ENCODE measurements at regions not wholly inside any gene's neighbourhood (a gene's known extent, or its start where the extent isn't known, plus 50 kb on each side); places are given as distances from the start of the nearest gene placed in this dataset.

GRCh38 chr4:19128176-19128575 lies 1106.6 kb upstream of the LCORL start:
- Mint-ChIP-seq H3K9me3 (peaks cover 0 to 5% of the 10 kb centered on the region in 2 donors), H3K36me3 (no peaks in the 10 kb centered on the region), H3K27me3 (no peaks in the 10 kb centered on the region), H3K4me1 (no peaks in the 10 kb centered on the region), H3K27ac (no peak overlapping the region), H3K4me3 (no peak overlapping the region)
- no peak for ATAC-seq (replicated peaks)
- DNase-seq: no peak

- no peaks in the 10 kb centered on the region for H3K4me1 Mint-ChIP-seq
- H3K27me3 Mint-ChIP-seq: no peaks in the 10 kb centered on the region
- H3K36me3 Mint-ChIP-seq: no peaks in the 10 kb centered on the region
- H3K4me3 Mint-ChIP-seq: no peak overlapping the region
- no peak overlapping the region for H3K27ac Mint-ChIP-seq
- no peak for ATAC-seq (replicated peaks)
- DNase-seq: no peak
- peaks cover 0 to 5% of the 10 kb centered on the region in 2 donors for H3K9me3 Mint-ChIP-seq
Observed at GRCh38 chr4:19126903-19127302, 1105.3 kb upstream of the LCORL start.

DNA sequence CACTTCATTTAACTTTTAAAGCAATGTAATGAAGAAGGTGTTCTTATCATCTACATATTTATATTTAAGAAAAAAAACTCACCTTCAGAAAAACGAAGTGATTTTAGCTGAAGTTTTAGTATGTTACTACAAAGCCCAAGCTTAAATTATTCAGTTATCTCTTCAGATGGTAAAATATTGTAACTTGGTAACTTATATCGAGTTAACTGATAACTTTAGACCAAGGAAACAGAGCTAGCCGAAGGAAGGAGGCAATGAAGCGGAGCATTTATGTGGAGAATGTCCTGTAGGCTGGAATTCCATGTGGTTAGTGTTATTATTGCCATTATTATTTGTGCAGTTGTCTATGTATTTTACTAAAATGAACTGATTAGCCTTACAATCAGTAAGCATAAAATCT lies 1102.1 kb upstream of the LCORL start:
- no peaks in the 10 kb centered on the region for H3K4me1 Mint-ChIP-seq
- no peaks in the 10 kb centered on the region for H3K36me3 Mint-ChIP-seq
- ATAC-seq (replicated peaks) (no peak), DNase-seq (no peak)
- peaks cover 0 to 5% of the 10 kb centered on the region in 2 donors for H3K9me3 Mint-ChIP-seq
- H3K4me3 Mint-ChIP-seq: no peak overlapping the region
- no peaks in the 10 kb centered on the region for H3K27me3 Mint-ChIP-seq
- H3K27ac Mint-ChIP-seq: no peak overlapping the region

- no peaks in the 10 kb centered on the region for H3K27me3 Mint-ChIP-seq
- H3K36me3 Mint-ChIP-seq: no peaks in the 10 kb centered on the region
- no peak overlapping the region for H3K27ac Mint-ChIP-seq
- ATAC-seq (replicated peaks): no peak
- H3K4me1 Mint-ChIP-seq: no peaks in the 10 kb centered on the region
- peaks cover 0 to 5% of the 10 kb centered on the region in 2 donors for H3K9me3 Mint-ChIP-seq
- DNase-seq: no peak
- H3K4me3 Mint-ChIP-seq: no peak overlapping the region
Observed at GRCh38 chr4:19119904-19120560, 1098.5 kb upstream of the LCORL start.

DNA sequence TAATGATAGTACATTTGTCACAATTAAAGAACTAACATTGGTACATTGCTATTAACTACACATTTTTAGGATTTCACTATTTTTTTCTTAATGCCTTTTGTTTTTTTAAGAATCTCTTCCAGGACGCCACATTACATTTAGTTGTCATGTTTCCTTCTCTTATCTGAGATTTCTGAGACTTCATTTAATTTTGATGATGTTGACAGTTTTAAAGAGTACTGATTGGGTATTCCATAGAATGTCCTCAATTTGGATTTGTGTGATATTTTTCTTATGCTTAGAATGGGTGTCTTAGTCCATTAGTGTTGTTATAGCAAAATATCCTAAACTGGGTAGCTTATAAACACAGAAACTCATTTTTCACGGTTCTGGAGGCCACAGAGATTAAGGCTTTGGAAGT lies 1095.5 kb upstream of the LCORL start:
- Mint-ChIP-seq H3K36me3 (no peaks in the 10 kb centered on the region), H3K27ac (no peak overlapping the region), H3K27me3 (no peaks in the 10 kb centered on the region), H3K9me3 (peaks cover 0 to 2% of the 10 kb centered on the region in 2 donors), H3K4me3 (no peak overlapping the region), H3K4me1 (no peaks in the 10 kb centered on the region)
- DNase-seq (no peak), ATAC-seq (replicated peaks) (no peak)

DNA sequence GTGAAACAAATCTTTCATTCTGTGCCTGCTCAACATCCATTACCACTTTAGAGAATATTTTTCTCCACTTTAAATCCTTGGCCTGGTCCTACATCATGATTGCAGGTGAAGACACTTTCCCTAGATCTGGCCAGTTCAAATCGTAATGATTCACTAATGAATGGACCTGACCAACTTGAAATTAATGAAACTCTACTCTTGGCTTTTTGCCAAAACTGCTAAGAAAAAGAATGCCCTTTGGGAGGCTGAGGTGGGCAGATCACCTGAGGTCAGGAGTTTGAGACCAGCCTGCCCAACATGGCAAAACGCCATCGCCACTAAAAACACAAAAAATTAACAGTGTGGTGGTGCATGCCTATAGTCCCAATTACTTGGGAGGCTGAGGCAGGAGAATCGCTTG lies 1082.6 kb upstream of the LCORL start:
- Mint-ChIP-seq H3K4me3 (no peak overlapping the region), H3K9me3 (peaks cover 2 to 4% of the 10 kb centered on the region in 2 donors), H3K36me3 (no peaks in the 10 kb centered on the region), H3K27me3 (no peaks in the 10 kb centered on the region), H3K27ac (no peak overlapping the region), H3K4me1 (no peaks in the 10 kb centered on the region)
- DNase-seq (no peak), ATAC-seq (replicated peaks) (no peak)

GRCh38 chr4:19095491-19096046 lies 1074.0 kb upstream of the LCORL start:
- H3K27ac Mint-ChIP-seq: no peak overlapping the region
- DNase-seq (no peak), ATAC-seq (replicated peaks) (no peak)
- no peaks in the 10 kb centered on the region for H3K36me3 Mint-ChIP-seq
- H3K4me3 Mint-ChIP-seq: no peak overlapping the region
- H3K27me3 Mint-ChIP-seq: no peaks in the 10 kb centered on the region
- peaks cover 0 to 7% of the 10 kb centered on the region in 2 donors for H3K9me3 Mint-ChIP-seq
- H3K4me1 Mint-ChIP-seq: no peaks in the 10 kb centered on the region

- no peak for ATAC-seq (replicated peaks)
- H3K4me3 Mint-ChIP-seq: no peak overlapping the region
- H3K36me3 Mint-ChIP-seq: no peaks in the 10 kb centered on the region
- peaks cover 0 to 6% of the 10 kb centered on the region in 2 donors for H3K9me3 Mint-ChIP-seq
- DNase-seq: no peak
- H3K27me3 Mint-ChIP-seq: no peaks in the 10 kb centered on the region
- no peak overlapping the region for H3K27ac Mint-ChIP-seq
- H3K4me1 Mint-ChIP-seq: no peaks in the 10 kb centered on the region
Observed at GRCh38 chr4:19093951-19094350, 1072.4 kb upstream of the LCORL start.

DNA sequence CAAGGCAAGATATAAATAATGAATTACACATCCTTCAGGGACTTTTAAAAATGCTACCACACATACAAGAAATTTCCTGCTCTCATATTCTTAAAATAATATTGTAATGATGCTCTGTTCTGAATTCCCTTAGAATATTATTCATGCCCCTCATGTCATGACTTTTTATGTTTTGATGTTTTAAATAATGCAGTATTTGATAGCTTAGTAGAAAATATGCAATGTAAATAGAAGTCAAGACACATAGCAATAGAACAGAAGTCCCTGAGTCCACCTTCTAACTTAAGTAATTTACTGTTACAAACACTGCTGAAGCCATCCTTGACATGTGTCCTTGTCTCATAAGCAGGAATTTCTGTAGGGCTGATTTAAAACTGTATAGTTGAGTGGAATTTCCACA lies 1071.2 kb upstream of the LCORL start:
- no peaks in the 10 kb centered on the region for H3K4me1 Mint-ChIP-seq
- ATAC-seq (replicated peaks): no peak
- no peak overlapping the region for H3K4me3 Mint-ChIP-seq
- peaks cover 0 to 6% of the 10 kb centered on the region in 2 donors for H3K9me3 Mint-ChIP-seq
- no peak for DNase-seq
- no peaks in the 10 kb centered on the region for H3K27me3 Mint-ChIP-seq
- H3K27ac Mint-ChIP-seq: no peak overlapping the region
- H3K36me3 Mint-ChIP-seq: no peaks in the 10 kb centered on the region

DNA sequence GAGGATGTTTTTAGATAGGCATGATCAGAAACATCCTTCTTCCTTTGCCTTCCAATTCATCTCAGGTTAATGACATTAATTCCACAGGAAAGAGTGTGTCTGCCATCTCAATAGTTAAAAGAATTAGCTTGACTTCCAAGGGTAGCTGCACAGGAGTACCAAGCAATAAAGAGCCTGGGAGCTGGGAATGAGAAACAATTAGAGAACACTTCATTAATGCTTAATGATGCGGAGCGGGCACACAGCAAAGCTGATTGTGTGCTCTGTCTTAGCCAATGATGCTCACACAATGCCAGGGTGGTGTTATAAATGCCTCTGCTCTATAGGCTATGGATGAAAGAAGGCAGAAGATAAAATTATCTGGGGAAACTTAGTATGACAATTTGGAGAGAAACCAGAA lies 1052.5 kb upstream of the LCORL start:
- H3K4me1 Mint-ChIP-seq: no peaks in the 10 kb centered on the region
- no peaks in the 10 kb centered on the region for H3K27me3 Mint-ChIP-seq
- no peak overlapping the region for H3K27ac Mint-ChIP-seq
- H3K36me3 Mint-ChIP-seq: no peaks in the 10 kb centered on the region
- ATAC-seq (replicated peaks) (no peak), DNase-seq (no peak)
- no peak overlapping the region for H3K4me3 Mint-ChIP-seq
- H3K9me3 Mint-ChIP-seq: peaks cover 0 to 1% of the 10 kb centered on the region in 2 donors

DNA sequence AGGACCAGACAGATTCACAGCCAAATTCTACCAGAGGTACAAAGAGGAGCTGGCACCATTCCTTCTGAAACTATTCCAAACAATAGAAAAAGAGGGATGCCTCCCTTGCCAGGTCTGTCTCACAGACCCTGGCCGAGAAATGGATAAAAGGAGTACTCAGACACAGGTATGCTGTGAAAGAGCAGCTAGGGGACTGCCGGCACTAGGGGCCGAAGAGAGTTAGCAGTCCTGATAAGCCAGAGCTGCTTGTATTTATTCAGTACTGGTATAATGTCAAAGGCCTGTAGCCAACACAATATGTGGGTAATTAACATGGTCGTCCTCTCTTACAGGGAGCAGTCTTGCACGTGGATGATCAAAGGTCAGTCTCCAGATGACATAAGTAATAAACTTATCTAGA lies 1042.1 kb upstream of the LCORL start:
- no peaks in the 10 kb centered on the region for H3K27me3 Mint-ChIP-seq

DNA sequence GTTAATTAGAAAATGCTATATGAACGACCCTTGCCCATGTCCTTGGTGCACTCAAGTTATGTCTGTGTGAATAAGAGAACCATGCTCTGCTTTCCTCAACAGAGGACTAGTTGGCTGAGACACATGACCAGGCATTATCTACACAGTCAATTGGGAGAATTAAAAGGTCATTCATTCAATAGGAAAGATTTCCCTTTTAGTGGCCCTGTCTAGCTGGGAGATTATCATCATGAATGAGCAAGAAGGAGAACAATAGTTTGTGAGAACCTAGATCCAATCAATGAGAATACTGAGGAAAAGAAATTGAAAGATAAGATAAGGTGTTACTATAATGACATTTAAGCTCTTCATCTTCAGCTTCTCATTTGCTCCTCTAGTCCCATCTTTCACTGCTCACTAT lies 1033.4 kb upstream of the LCORL start:
- Mint-ChIP-seq H3K36me3 (no peaks in the 10 kb centered on the region), H3K27ac (no peak overlapping the region), H3K9me3 (peaks cover 0 to 2% of the 10 kb centered on the region in 2 donors), H3K4me3 (no peak overlapping the region), H3K27me3 (no peaks in the 10 kb centered on the region), H3K4me1 (no peaks in the 10 kb centered on the region)
- DNase-seq: no peak
- ATAC-seq (replicated peaks): no peak

More for the DNA sequence above, 1042.1 kb upstream of the LCORL start:
- Mint-ChIP-seq H3K27ac (no peak overlapping the region), H3K9me3 (peaks cover 9 to 16% of the 10 kb centered on the region in 2 donors), H3K4me1 (no peaks in the 10 kb centered on the region), H3K4me3 (no peak overlapping the region), H3K36me3 (no peaks in the 10 kb centered on the region)
- ATAC-seq (replicated peaks) (no peak), DNase-seq (no peak)

DNA sequence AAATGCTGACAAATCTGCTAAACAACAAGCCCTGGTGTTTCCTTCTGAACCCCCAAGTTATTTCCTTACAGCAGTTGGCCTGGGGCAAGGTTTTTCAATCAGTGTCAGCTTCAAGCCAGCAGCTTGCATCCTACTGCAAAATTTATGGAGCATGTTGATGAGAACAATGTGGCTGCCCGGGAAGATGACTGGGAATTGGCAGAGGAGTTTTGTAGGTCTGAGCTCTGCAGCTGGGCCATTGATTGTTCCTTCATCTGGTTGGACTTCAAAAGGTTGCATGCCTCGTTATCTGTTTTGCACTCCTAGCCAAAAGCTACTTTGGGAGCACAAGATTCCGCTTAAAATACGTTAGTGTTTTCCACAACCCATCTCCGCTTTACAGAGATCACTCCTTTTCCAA lies 1030.3 kb upstream of the LCORL start:
- no peak for DNase-seq
- no peaks in the 10 kb centered on the region for H3K27me3 Mint-ChIP-seq
- no peaks in the 10 kb centered on the region for H3K4me1 Mint-ChIP-seq
- no peaks in the 10 kb centered on the region for H3K36me3 Mint-ChIP-seq
- H3K4me3 Mint-ChIP-seq: no peak overlapping the region
- no peak overlapping the region for H3K27ac Mint-ChIP-seq
- no peak for ATAC-seq (replicated peaks)
- H3K9me3 Mint-ChIP-seq: peaks cover 0 to 1% of the 10 kb centered on the region in 2 donors

DNA sequence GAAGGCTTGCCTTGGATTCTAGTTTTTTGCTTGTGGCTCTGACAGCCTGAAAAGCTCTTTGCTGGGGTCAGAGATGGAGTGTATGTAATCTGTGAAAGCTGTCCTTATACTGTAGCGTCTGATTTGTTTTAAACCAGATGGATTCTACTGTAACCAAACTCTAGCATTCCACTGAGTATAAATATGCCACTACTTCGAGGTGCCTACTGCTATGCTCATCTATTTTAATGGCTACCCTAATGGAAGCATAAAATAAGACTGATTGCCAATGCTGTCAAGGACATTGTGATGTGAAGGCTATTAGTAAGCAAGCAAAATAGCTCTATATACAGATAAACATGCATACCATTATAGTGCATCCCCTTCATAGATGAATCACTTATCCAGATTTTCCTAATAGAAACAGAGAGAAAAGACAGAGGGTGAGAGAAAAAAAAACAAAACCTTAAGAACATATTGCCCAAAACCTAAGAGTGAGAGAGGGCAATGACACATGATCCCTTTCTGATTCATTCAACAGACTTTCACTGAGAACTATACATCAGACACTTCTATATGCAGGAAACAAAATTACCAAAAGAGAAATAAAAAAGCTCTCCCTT lies 1025.8 kb upstream of the LCORL start:
- Mint-ChIP-seq H3K27ac (no peak overlapping the region), H3K36me3 (no peaks in the 10 kb centered on the region), H3K4me1 (no peaks in the 10 kb centered on the region)

DNA sequence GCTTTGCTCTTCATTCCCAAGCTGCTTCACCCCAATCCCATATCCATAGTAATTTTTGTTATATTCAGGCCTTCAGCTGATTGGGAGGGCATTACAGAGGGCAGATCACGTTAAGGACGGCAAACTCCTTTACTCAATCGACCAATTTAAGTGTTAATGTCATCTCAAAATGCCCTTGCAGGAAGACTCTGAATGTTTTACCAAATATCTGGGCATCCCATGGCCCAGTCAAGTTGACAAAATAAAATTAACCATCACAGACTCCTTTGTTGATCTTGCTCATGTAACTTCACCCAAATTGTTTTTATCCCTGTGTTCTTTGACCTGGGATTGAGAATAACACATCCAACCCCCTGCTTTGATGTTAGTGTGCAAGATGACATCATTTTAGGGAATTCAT lies 1018.3 kb upstream of the LCORL start:
- Mint-ChIP-seq H3K36me3 (no peaks in the 10 kb centered on the region), H3K4me1 (no peaks in the 10 kb centered on the region), H3K9me3 (peaks cover 2 to 5% of the 10 kb centered on the region in 2 donors), H3K27ac (no peak overlapping the region), H3K4me3 (no peak overlapping the region), H3K27me3 (no peaks in the 10 kb centered on the region)
- ATAC-seq (replicated peaks) (no peak), DNase-seq (no peak)

More for the DNA sequence above, 1025.8 kb upstream of the LCORL start:
- no peak for DNase-seq
- no peak for ATAC-seq (replicated peaks)
- Mint-ChIP-seq H3K9me3 (peaks cover 0 to 3% of the 10 kb centered on the region in 2 donors), H3K27me3 (no peaks in the 10 kb centered on the region), H3K4me3 (no peak overlapping the region)

All from stimulated activated naive B cell treated with anti-CD40 and anti-IgM and Interleukin-4, amounts not matched to agents 10 μg/mL and 1 μg/mL and 100 μg/mL, for 72 hours (primary cell).